ENCODE measurements at regions not wholly inside any gene's neighbourhood (a gene's known extent, or its start where the extent isn't known, plus 50 kb on each side); places are given as distances from the start of the nearest gene placed in this dataset.

GRCh38 chr11:45502226-45502545 is 163.2 kb downstream of the CHST1 start:
- Mint-ChIP-seq H3K27ac (no peak overlapping the region), H3K36me3 (no peaks in the 10 kb centered on the region), H3K4me1 (no peaks in the 10 kb centered on the region), H3K9me3 (peaks cover 0 to 9% (median 5%) of the 10 kb centered on the region in 7 donors), H3K4me3 (no peak overlapping the region), H3K27me3 (ENCODE audit: low read depth in 3 of 3) (peaks cover 6 to 19% (median 12%) of the 10 kb centered on the region in 3 donors)
- no peaks in the 10 kb centered on the region for H4K20me1 ChIP-seq (ENCODE audit: insufficient read depth, low read length)
- TF ChIP-seq CTCF (IDR thresholded peaks at IDR 0.05): no peak
- no peak overlapping the region for H3K27ac ChIP-seq (ENCODE audit: low read depth in 1 of 2, low read length in 2 of 2)
- no peak for DNase-seq
- H3K4me3 ChIP-seq (replicated peaks in 1 of 3; ENCODE audit: low read depth in 2 of 3, low read length in 3 of 3): no peak overlapping the region
- intact Hi-C loops (cut with micrococcal nuclease): no loop called here
- no peak overlapping the region for H3K4me2 ChIP-seq (replicated peaks; ENCODE audit: extremely low read depth, low read length, poor library complexity, severe bottlenecking)
- H3K4me1 ChIP-seq (ENCODE audit: control insufficient read depth in 1 of 2, insufficient read depth in 2 of 2, low read length in 2 of 2): no peaks in the 10 kb centered on the region
- H2AFZ ChIP-seq (ENCODE audit: insufficient read depth, low read depth, low read length, poor library complexity, severe bottlenecking): no peak overlapping the region
- H3K9me3 ChIP-seq (replicated peaks in 1 of 2; ENCODE audit: control insufficient read depth in 1 of 2, insufficient read depth in 1 of 2, low read length in 2 of 2): no peaks in the 10 kb centered on the region
- H3K27me3 ChIP-seq (ENCODE audit: control insufficient read depth in 2 of 2, insufficient read depth in 2 of 2, low read length in 2 of 2): peaks cover 0 to 2% of the 10 kb centered on the region in 2 donors
- no peaks in the 10 kb centered on the region for H3K79me2 ChIP-seq (ENCODE audit: insufficient read depth, low read length)
- no peak overlapping the region for H3K9ac ChIP-seq (ENCODE audit: insufficient read depth, low read length, poor library complexity, severe bottlenecking)
- no peaks in the 10 kb centered on the region for H3K36me3 ChIP-seq (replicated peaks in 1 of 2; ENCODE audit: control insufficient read depth in 1 of 2, insufficient read depth in 2 of 2, low read length in 2 of 2)
- 68% methylated on average over 5 of the region's 5 CpGs for WGBS (ENCODE audit: insufficient coverage)

- Mint-ChIP-seq H3K4me3 (no peak overlapping the region), H3K9me3 (peaks cover 0 to 9% (median 5%) of the 10 kb centered on the region in 7 donors), H3K27me3 (ENCODE audit: low read depth in 3 of 3) (peaks cover 6 to 19% (median 12%) of the 10 kb centered on the region in 3 donors), H3K27ac (no peak overlapping the region), H3K4me1 (no peaks in the 10 kb centered on the region), H3K36me3 (no peaks in the 10 kb centered on the region)
- H2AFZ ChIP-seq (ENCODE audit: insufficient read depth, low read depth, low read length, poor library complexity, severe bottlenecking): no peak overlapping the region
- no peak overlapping the region for H3K9ac ChIP-seq (ENCODE audit: insufficient read depth, low read length, poor library complexity, severe bottlenecking)
- no peaks in the 10 kb centered on the region for H3K36me3 ChIP-seq (replicated peaks in 1 of 2; ENCODE audit: control insufficient read depth in 1 of 2, insufficient read depth in 2 of 2, low read length in 2 of 2)
- no peak for TF ChIP-seq CTCF (IDR thresholded peaks at IDR 0.05)
- H3K27ac ChIP-seq (ENCODE audit: low read depth in 1 of 2, low read length in 2 of 2): no peak overlapping the region
- no peak overlapping the region for H3K4me2 ChIP-seq (replicated peaks; ENCODE audit: extremely low read depth, low read length, poor library complexity, severe bottlenecking)
- intact Hi-C loops (cut with micrococcal nuclease): no loop called here
- H3K9me3 ChIP-seq (replicated peaks in 1 of 2; ENCODE audit: control insufficient read depth in 1 of 2, insufficient read depth in 1 of 2, low read length in 2 of 2): no peaks in the 10 kb centered on the region
- no peak for DNase-seq
- H4K20me1 ChIP-seq (ENCODE audit: insufficient read depth, low read length): no peaks in the 10 kb centered on the region
- no peaks in the 10 kb centered on the region for H3K4me1 ChIP-seq (ENCODE audit: control insufficient read depth in 1 of 2, insufficient read depth in 2 of 2, low read length in 2 of 2)
- peaks cover 0 to 2% of the 10 kb centered on the region in 2 donors for H3K27me3 ChIP-seq (ENCODE audit: control insufficient read depth in 2 of 2, insufficient read depth in 2 of 2, low read length in 2 of 2)
- WGBS (ENCODE audit: insufficient coverage): 56% methylated on average over 6 of the region's 9 CpGs
- H3K4me3 ChIP-seq (replicated peaks in 1 of 3; ENCODE audit: low read depth in 2 of 3, low read length in 3 of 3): no peak overlapping the region
- H3K79me2 ChIP-seq (ENCODE audit: insufficient read depth, low read length): no peaks in the 10 kb centered on the region
Measured at GRCh38 chr11:45501392-45502225, 163.8 kb downstream of the CHST1 start.
